GM12878 (cell line): ENCODE measurements at regions not wholly inside any gene's neighbourhood (a gene's known extent, or its start where the extent isn't known, plus 50 kb on each side); places are given as distances from the start of the nearest gene placed in this dataset.

Source experiments
- ATAC-seq: fragments of 200-7000 bp; cut with Tn5 transposase; 3 replicates; pipeline ENCODE4 v1.9.1; 2020; ENCODE audit warnings: mild to moderate bottlenecking, moderate library complexity
- BruUV-seq: library from RNA; stranded (reverse); fragments of 400-500 nt; replicated peaks from 2 replicates; lab custom pipeline; 2021; lab: Mats Ljungman, UMichigan
- CTCF ChIA-PET: fragments of 300-600 bp; sonication (Branson Sonifier 250); formaldehyde crosslinking; extraction: SDS; loops from one replicate; lab custom pipeline; 2021; ENCODE audit warnings: inconsistent platforms; lab: Yijun Ruan, JAX
- POLR2A ChIA-PET: fragments of 350-600 bp; formaldehyde crosslinking; extraction: SDS; loops from one replicate; lab custom pipeline; 2021; ENCODE audit warnings: inconsistent platforms; lab: Charles Lee
- RAD21 ChIA-PET: fragments of 300-600 bp; sonication (Branson Sonifier 250); formaldehyde crosslinking; loops from one replicate; lab custom pipeline; 2023; ENCODE audit warnings: antibody characterized with exemption; ENCODE audit not compliant: unreplicated experiment; lab: Charles Lee
- SMC1A ChIA-PET: fragments of 300-600 bp; sonication (Branson Sonifier 250); formaldehyde crosslinking; loops from one replicate; lab custom pipeline; 2023; ENCODE audit not compliant: unreplicated experiment, uncharacterized antibody; lab: Charles Lee
- DNase-seq: peaks from one replicate; pipeline ENCODE4 v3.0.0-alpha.2; 2011; ENCODE audit warnings: low read depth, low spot score
- FAIRE-seq: peaks from 3 replicates; lab custom pipeline; 2011; peaks lifted over from hg19 to GRCh38; lab: Jason Lieb, UNC
- H2AFZ ChIP-seq: 2 replicates; pipeline ENCODE4 v1.6.0; 2011; ENCODE audit warnings: low read depth, low read length, control low read depth; ENCODE audit not compliant: control insufficient read depth
- H3K27ac ChIP-seq: 2 replicates; pipeline ENCODE4 v1.5.1; 2011; ENCODE audit warnings: control low read depth; ENCODE audit not compliant: control insufficient read depth, insufficient read depth
- H3K27me3 ChIP-seq, 2 experiments: replicated peaks in 1 of 2; 2 replicates each; pipeline versions ENCODE4 v1.6.0 to v1.6.1; 2011; ENCODE audit warnings: low read length in 1 of 2; ENCODE audit not compliant: control insufficient read depth in 2 of 2, insufficient read depth in 2 of 2
- H3K36me3 ChIP-seq, 2 experiments: 2 replicates each; pipeline ENCODE4 v1.5.1; 2011; ENCODE audit warnings: low read length in 1 of 2; ENCODE audit not compliant: control insufficient read depth in 2 of 2, insufficient read depth in 2 of 2
- H3K4me1 ChIP-seq: 2 replicates; pipeline ENCODE4 v1.6.1; 2011; ENCODE audit warnings: mild to moderate bottlenecking, low read length, moderate library complexity, mixed read lengths; ENCODE audit not compliant: control insufficient read depth, insufficient read depth
- H3K4me2 ChIP-seq: 2 replicates; pipeline ENCODE4 v1.6.0; 2011; ENCODE audit warnings: control low read depth; ENCODE audit not compliant: control insufficient read depth, insufficient read depth
- H3K4me3 ChIP-seq: fragments of 200-600 bp; sonication (generic); 2 replicates; pipeline ENCODE4 v1.5.1; 2016
- H3K79me2 ChIP-seq: 2 replicates; pipeline ENCODE4 v1.6.0; 2011; ENCODE audit warnings: low read length; ENCODE audit not compliant: control insufficient read depth, insufficient read depth
- H3K9ac ChIP-seq: 2 replicates; pipeline ENCODE4 v1.8.0; 2011; ENCODE audit warnings: low read length, control low read depth, mixed read lengths; ENCODE audit not compliant: control insufficient read depth, insufficient read depth
- H3K9me3 ChIP-seq: replicated peaks from 3 replicates; pipeline ENCODE4 v1.5.1; 2011; ENCODE audit warnings: mild to moderate bottlenecking, low read length; ENCODE audit not compliant: control insufficient read depth, insufficient read depth
- H4K20me1 ChIP-seq: 2 replicates; pipeline ENCODE4 v1.6.0; 2011; ENCODE audit not compliant: control insufficient read depth, insufficient read depth
- CHD4 ChIP-seq: fragments of 200-600 bp; sonication (generic); IDR thresholded peaks from 2 replicates; pipeline ENCODE4 v1.6.1; 2016; ENCODE audit warnings: mild to moderate bottlenecking
- DPF2 ChIP-seq: fragments of 450-650 bp; IDR thresholded peaks from 2 replicates; pipeline ENCODE4 v1.6.1; 2017; ENCODE audit warnings: mild to moderate bottlenecking
- EGR1 ChIP-seq, 2 experiments: IDR thresholded peaks; 1 replicate in 1 of 2; 2 replicates in 1 of 2; pipeline ENCODE4 v1.6.1; 2011 to 2012; ENCODE audit warnings: low read depth in 2 of 2, low read length in 2 of 2, borderline replicate concordance in 1 of 2, mild to moderate bottlenecking in 1 of 2, moderate library complexity in 1 of 2
- ESRRA ChIP-seq: IDR thresholded peaks from 2 replicates; pipeline ENCODE4 v1.6.1; 2012; ENCODE audit warnings: mild to moderate bottlenecking, low read length, improper control_type of control experiment
- GABPA ChIP-seq: IDR thresholded peaks from 2 replicates; pipeline ENCODE4 v1.6.1; 2014; ENCODE audit warnings: antibody characterized with exemption, low read depth, mild to moderate bottlenecking, inconsistent platforms
- GATAD2B ChIP-seq: fragments of 450-650 bp; conservative IDR thresholded peaks from 2 replicates; pipeline ENCODE4 v1.6.1; 2017; ENCODE audit warnings: low read depth, mild to moderate bottlenecking, moderate library complexity
- NKRF ChIP-seq: fragments of 450-650 bp; conservative IDR thresholded peaks from 2 replicates; pipeline ENCODE4 v1.6.1; 2017; ENCODE audit warnings: mild to moderate bottlenecking, moderate library complexity
- POLR2A ChIP-seq: IDR thresholded peaks from 2 replicates; pipeline ENCODE4 v1.6.1; 2011; ENCODE audit warnings: low read depth, mild to moderate bottlenecking, low read length
- POU2F2 ChIP-seq: IDR thresholded peaks from 3 replicates; pipeline ENCODE4 v1.6.1; 2011; ENCODE audit warnings: low read depth, mild to moderate bottlenecking, low read length, borderline replicate concordance
- RBBP5 ChIP-seq: fragments of 200-600 bp; sonication (generic); conservative IDR thresholded peaks from 2 replicates; pipeline ENCODE4 v1.6.1; 2016
- RELA ChIP-seq: fragments of 450-650 bp; IDR thresholded peaks from 2 replicates; pipeline ENCODE4 v1.8.0; 2014; ENCODE audit warnings: borderline replicate concordance; ENCODE audit not compliant: partially characterized antibody
- SMAD1 ChIP-seq: fragments of 450-650 bp; IDR thresholded peaks from 2 replicates; pipeline ENCODE4 v1.6.1; 2018; ENCODE audit warnings: mild to moderate bottlenecking, low read depth; ENCODE audit not compliant: partially characterized antibody
- SUZ12 ChIP-seq: fragments of 200-600 bp; sonication (generic); IDR thresholded peaks from one replicate; pipeline ENCODE4 v1.6.1; 2018; ENCODE audit warnings: antibody characterized with exemption, mild to moderate bottlenecking; ENCODE audit not compliant: unreplicated experiment
- ZNF274 ChIP-seq: IDR thresholded peaks from one replicate; pipeline ENCODE4 v1.8.0; 2011; ENCODE audit not compliant: insufficient read length, insufficient read depth
- ZNF687 ChIP-seq: fragments of 450-650 bp; IDR thresholded peaks from 2 replicates; pipeline ENCODE4 v1.6.1; 2017; ENCODE audit warnings: mild to moderate bottlenecking, moderate library complexity
- WGBS: methylation state at CpG from one replicate; pipeline ENCODE4 v1.1.6; 2016; ENCODE audit warnings: low lambda C conversion rate; ENCODE audit not compliant: insufficient replicate concordance, insufficient coverage; ENCODE audit errors: missing lambda C conversion rate; 5-methylcytosine and 5-hydroxymethylcytosine counted together
- in situ Hi-C: fragments of 300-500 bp; cut with MboI; formaldehyde crosslinking; loops from 9 replicates; pipeline ENCODE4 v1.14.3; 2018; ENCODE audit warnings: mixed read lengths
- intact Hi-C: fragments of 100-400 bp; cut with micrococcal nuclease; formaldehyde crosslinking; loops from one replicate; pipeline ENCODE4 v1.14.2; 2022; ENCODE audit not compliant: unreplicated experiment

- Histone ChIP-seq H3K4me1 (no peaks in the 10 kb centered on the region), H2AFZ (no peak overlapping the region), H3K36me3 (no peaks in the 10 kb centered on the region), H3K79me2 (no peaks in the 10 kb centered on the region), H3K27me3 (no peaks in the 10 kb centered on the region), H3K4me2 (no peak overlapping the region), H3K27ac (no peak overlapping the region), H3K4me3 (no peak overlapping the region), H4K20me1 (no peaks in the 10 kb centered on the region), H3K9ac (no peak overlapping the region), H3K9me3 (no peaks in the 10 kb centered on the region)
- ChIA-PET POLR2A (no interaction called here), RAD21 (no interaction called here), SMC1A (interaction anchor here (1.0 kb wide), 1 partner anchor 10 kb away, joined by 3 read pairs; no protein-coding TSS in a partner anchor), CTCF (interaction anchor here (1.0 kb wide), 1 partner anchor 8 kb away, joined by 3 read pairs; no protein-coding TSS in a partner anchor)
- 45% methylated on average over 1 of the region's 1 CpG for WGBS
- FAIRE-seq (no peak), DNase-seq (no peak), ATAC-seq (no peak)
- in situ Hi-C loops: no loop called here
- TF ChIP-seq ESRRA (no peak), POLR2A (no peak)
- intact Hi-C loops: no loop called here
- BruUV-seq: no TSS peak
These were observed 1100.7 kb downstream of the TRHDE start for GRCh38 chr12:73372856-73373255.

- CTCF ChIA-PET: no interaction called here
- H3K4me3 ChIP-seq: no peak overlapping the region
- ATAC-seq (no peak), FAIRE-seq (no peak), DNase-seq (no peak)
- H4K20me1 ChIP-seq: no peaks in the 10 kb centered on the region
- no peaks in the 10 kb centered on the region for H3K36me3 ChIP-seq
- RAD21 ChIA-PET: no interaction called here
- BruUV-seq: no TSS peak
- no peak overlapping the region for H3K27ac ChIP-seq
- no peaks in the 10 kb centered on the region for H3K4me1 ChIP-seq
- no peak overlapping the region for H2AFZ ChIP-seq
- intact Hi-C loops: no loop called here
- SMC1A ChIA-PET: no interaction called here
- no peaks in the 10 kb centered on the region for H3K79me2 ChIP-seq
- H3K9me3 ChIP-seq: no peaks in the 10 kb centered on the region
- in situ Hi-C loops: no loop called here
- no peak overlapping the region for H3K9ac ChIP-seq
- POLR2A ChIA-PET: no interaction called here
- no peak overlapping the region for H3K4me2 ChIP-seq
- H3K27me3 ChIP-seq: no peaks in the 10 kb centered on the region
- TF ChIP-seq ZNF274 (no peak), RELA (no peak), CHD4 (no peak), GABPA (no peak), POU2F2 (no peak), ZNF687 (no peak), NKRF (no peak), GATAD2B (no peak), EGR1 (IDR thresholded peaks at IDR 0.05; ENCODE audit: borderline replicate concordance in 1 of 2, low read depth in 2 of 2, low read length in 2 of 2) (no peak), SMAD1 (no peak), SUZ12 (no peak), DPF2 (no peak), RBBP5 (no peak)
These were observed 1102.2 kb downstream of the TRHDE start for GRCh38 chr12:73374360-73374759.
